ENCODE measurements at regions not wholly inside any gene's neighbourhood (a gene's known extent, or its start where the extent isn't known, plus 50 kb on each side); places are given as distances from the start of the nearest gene placed in this dataset.

- CTCF ChIA-PET, result interaction anchor here (0.8 to 2.1 kb wide), 5 partner anchors 9 to 366 kb away, joined by 3 to 8 read pairs (median 3); no protein-coding TSS in a partner anchor
- H3K27ac ChIP-seq (ENCODE audit: insufficient read depth, low read depth, low read length), result no peak overlapping the region
- H3K79me2 ChIP-seq (ENCODE audit: control insufficient read depth, insufficient read depth, low read length), result no peaks in the 10 kb centered on the region
Observed at GRCh38 chr4:20318909-20319277, 67.2 kb downstream of the SLIT2 start.

More at GRCh38 chr4:20318909-20319277, 67.2 kb downstream of the SLIT2 start:
- Histone ChIP-seq H4K20me1 (replicated peaks; ENCODE audit: control insufficient read depth, extremely low read depth, insufficient read depth, low read length) (no peaks in the 10 kb centered on the region), H3K4me1 (ENCODE audit: control insufficient read depth, extremely low read depth, insufficient read depth, low read length) (no peaks in the 10 kb centered on the region), H3K27me3 (ENCODE audit: control insufficient read depth in 2 of 2, insufficient read depth in 2 of 2, low read length in 2 of 2) (no peaks in the 10 kb centered on the region), H3K36me3 (ENCODE audit: control insufficient read depth in 2 of 2, extremely low read depth in 1 of 2, insufficient read depth in 2 of 2, low read length in 2 of 2) (no peaks in the 10 kb centered on the region), H3K4me2 (ENCODE audit: insufficient read depth, low read length) (no peak overlapping the region), H3K9ac (replicated peaks; ENCODE audit: extremely low read depth, insufficient read depth, low read length) (no peak overlapping the region), H3K9me1 (replicated peaks; ENCODE audit: control insufficient read depth, extremely low read depth, insufficient read depth, low read length) (no peaks in the 10 kb centered on the region), H3K9me3 (replicated peaks; ENCODE audit: control insufficient read depth, insufficient read depth, low read length) (no peaks in the 10 kb centered on the region), H3K4me3 (replicated peaks in 1 of 3; ENCODE audit: insufficient read depth in 1 of 3, low read depth in 1 of 3, low read length in 3 of 3) (no peak overlapping the region), H2AFZ (ENCODE audit: low read depth, low read length) (no peak overlapping the region)
- POLR2A ChIA-PET, result no interaction called here
- no peak for TF ChIP-seq GATA2 (IDR thresholded peaks at IDR 0.05; ENCODE audit: insufficient read depth, insufficient read length, low read depth, low read length)
- TF ChIP-seq, protein P1, sequence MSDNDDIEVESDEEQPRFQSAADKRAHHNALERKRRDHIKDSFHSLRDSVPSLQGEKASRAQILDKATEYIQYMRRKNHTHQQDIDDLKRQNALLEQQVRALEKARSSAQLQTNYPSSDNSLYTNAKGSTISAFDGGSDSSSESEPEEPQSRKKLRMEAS (IDR thresholded peaks at IDR 0.05; ENCODE audit: insufficient read depth, insufficient read length), result no peak
- TF ChIP-seq FOS (IDR thresholded peaks at IDR 0.05; ENCODE audit: borderline replicate concordance, insufficient read depth, low read length), result no peak
- TF ChIP-seq POLR2A (IDR thresholded peaks at IDR 0.05; ENCODE audit: low read depth, low read length), result no peak
- TF ChIP-seq, protein P2, sequence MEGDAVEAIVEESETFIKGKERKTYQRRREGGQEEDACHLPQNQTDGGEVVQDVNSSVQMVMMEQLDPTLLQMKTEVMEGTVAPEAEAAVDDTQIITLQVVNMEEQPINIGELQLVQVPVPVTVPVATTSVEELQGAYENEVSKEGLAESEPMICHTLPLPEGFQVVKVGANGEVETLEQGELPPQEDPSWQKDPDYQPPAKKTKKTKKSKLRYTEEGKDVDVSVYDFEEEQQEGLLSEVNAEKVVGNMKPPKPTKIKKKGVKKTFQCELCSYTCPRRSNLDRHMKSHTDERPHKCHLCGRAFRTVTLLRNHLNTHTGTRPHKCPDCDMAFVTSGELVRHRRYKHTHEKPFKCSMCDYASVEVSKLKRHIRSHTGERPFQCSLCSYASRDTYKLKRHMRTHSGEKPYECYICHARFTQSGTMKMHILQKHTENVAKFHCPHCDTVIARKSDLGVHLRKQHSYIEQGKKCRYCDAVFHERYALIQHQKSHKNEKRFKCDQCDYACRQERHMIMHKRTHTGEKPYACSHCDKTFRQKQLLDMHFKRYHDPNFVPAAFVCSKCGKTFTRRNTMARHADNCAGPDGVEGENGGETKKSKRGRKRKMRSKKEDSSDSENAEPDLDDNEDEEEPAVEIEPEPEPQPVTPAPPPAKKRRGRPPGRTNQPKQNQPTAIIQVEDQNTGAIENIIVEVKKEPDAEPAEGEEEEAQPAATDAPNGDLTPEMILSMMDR (IDR thresholded peaks at IDR 0.05; ENCODE audit: extremely low read depth in 1 of 2, insufficient read depth in 1 of 2, low read depth in 1 of 2, low read length in 2 of 2), result no peak
- TF ChIP-seq JUN (IDR thresholded peaks at IDR 0.05; ENCODE audit: borderline replicate concordance, insufficient read depth, insufficient read length, low read depth), result no peak
- TF ChIP-seq EZH2 (IDR thresholded peaks at IDR 0.05; ENCODE audit: borderline replicate concordance, low read depth, low read length, severe bottlenecking), result no peak
- no peak for TF ChIP-seq POLR2AphosphoS5 (IDR thresholded peaks at IDR 0.05; ENCODE audit: insufficient read depth, low read depth, low read length)
- TF ChIP-seq MYC (IDR thresholded peaks at IDR 0.05; ENCODE audit: low read depth, low read length), result no peak
- FAIRE-seq (no peak), DNase-seq (ENCODE audit: low read depth, low spot score) (no peak)
- dilution Hi-C loops (cut with MboI; ENCODE audit: extremely low pct_ligation_motif_present, low sequenced_read_pairs) (no loop called here), intact Hi-C loops (cut with micrococcal nuclease) (no loop called here)
- no TSS peak for BruUV-seq (replicated peaks)

Data from endothelial cell of umbilical vein (primary cell).